GM12878 (cell line): ENCODE measurements at regions not wholly inside any gene's neighbourhood (a gene's known extent, or its start where the extent isn't known, plus 50 kb on each side); places are given as distances from the start of the nearest gene placed in this dataset.

Experiments used
- ATAC-seq: fragments of 200-7000 bp; cut with Tn5 transposase; 3 replicates; pipeline ENCODE4 v1.9.1; 2020; ENCODE audit warnings: mild to moderate bottlenecking, moderate library complexity
- BruUV-seq: library from RNA; stranded (reverse); fragments of 400-500 nt; replicated peaks from 2 replicates; lab custom pipeline; 2021; lab: Mats Ljungman, UMichigan
- CTCF ChIA-PET: fragments of 300-600 bp; sonication (Branson Sonifier 250); formaldehyde crosslinking; extraction: SDS; loops from one replicate; lab custom pipeline; 2021; ENCODE audit warnings: inconsistent platforms; lab: Yijun Ruan, JAX
- POLR2A ChIA-PET: fragments of 350-600 bp; formaldehyde crosslinking; extraction: SDS; loops from one replicate; lab custom pipeline; 2021; ENCODE audit warnings: inconsistent platforms; lab: Charles Lee
- RAD21 ChIA-PET: fragments of 300-600 bp; sonication (Branson Sonifier 250); formaldehyde crosslinking; loops from one replicate; lab custom pipeline; 2023; ENCODE audit warnings: antibody characterized with exemption; ENCODE audit not compliant: unreplicated experiment; lab: Charles Lee
- SMC1A ChIA-PET: fragments of 300-600 bp; sonication (Branson Sonifier 250); formaldehyde crosslinking; loops from one replicate; lab custom pipeline; 2023; ENCODE audit not compliant: unreplicated experiment, uncharacterized antibody; lab: Charles Lee
- DNase-seq: peaks from one replicate; pipeline ENCODE4 v3.0.0-alpha.2; 2011; ENCODE audit warnings: low read depth, low spot score
- FAIRE-seq: peaks from 3 replicates; lab custom pipeline; 2011; peaks lifted over from hg19 to GRCh38; lab: Jason Lieb, UNC
- H2AFZ ChIP-seq: 2 replicates; pipeline ENCODE4 v1.6.0; 2011; ENCODE audit warnings: low read depth, low read length, control low read depth; ENCODE audit not compliant: control insufficient read depth
- H3K27ac ChIP-seq: 2 replicates; pipeline ENCODE4 v1.5.1; 2011; ENCODE audit warnings: control low read depth; ENCODE audit not compliant: control insufficient read depth, insufficient read depth
- H3K27me3 ChIP-seq, 2 experiments: replicated peaks in 1 of 2; 2 replicates each; pipeline versions ENCODE4 v1.6.0 to v1.6.1; 2011; ENCODE audit warnings: low read length in 1 of 2; ENCODE audit not compliant: control insufficient read depth in 2 of 2, insufficient read depth in 2 of 2
- H3K36me3 ChIP-seq, 2 experiments: 2 replicates each; pipeline ENCODE4 v1.5.1; 2011; ENCODE audit warnings: low read length in 1 of 2; ENCODE audit not compliant: control insufficient read depth in 2 of 2, insufficient read depth in 2 of 2
- H3K4me1 ChIP-seq: 2 replicates; pipeline ENCODE4 v1.6.1; 2011; ENCODE audit warnings: mild to moderate bottlenecking, low read length, moderate library complexity, mixed read lengths; ENCODE audit not compliant: control insufficient read depth, insufficient read depth
- H3K4me2 ChIP-seq: 2 replicates; pipeline ENCODE4 v1.6.0; 2011; ENCODE audit warnings: control low read depth; ENCODE audit not compliant: control insufficient read depth, insufficient read depth
- H3K4me3 ChIP-seq: fragments of 200-600 bp; sonication (generic); 2 replicates; pipeline ENCODE4 v1.5.1; 2016
- H3K79me2 ChIP-seq: 2 replicates; pipeline ENCODE4 v1.6.0; 2011; ENCODE audit warnings: low read length; ENCODE audit not compliant: control insufficient read depth, insufficient read depth
- H3K9ac ChIP-seq: 2 replicates; pipeline ENCODE4 v1.8.0; 2011; ENCODE audit warnings: low read length, control low read depth, mixed read lengths; ENCODE audit not compliant: control insufficient read depth, insufficient read depth
- H3K9me3 ChIP-seq: replicated peaks from 3 replicates; pipeline ENCODE4 v1.5.1; 2011; ENCODE audit warnings: mild to moderate bottlenecking, low read length; ENCODE audit not compliant: control insufficient read depth, insufficient read depth
- H4K20me1 ChIP-seq: 2 replicates; pipeline ENCODE4 v1.6.0; 2011; ENCODE audit not compliant: control insufficient read depth, insufficient read depth
- E2F4 ChIP-seq: IDR thresholded peaks from 2 replicates; pipeline ENCODE4 v1.6.1; 2012; ENCODE audit warnings: low read depth, low read length, improper control_type of control experiment
- HDAC2 ChIP-seq: fragments of 200-600 bp; sonication (generic); IDR thresholded peaks from 2 replicates; pipeline ENCODE4 v1.6.1; 2017
- HDGF ChIP-seq: fragments of 450-650 bp; IDR thresholded peaks from 2 replicates; pipeline ENCODE4 v1.6.1; 2016; ENCODE audit warnings: antibody characterized with exemption
- IKZF2 ChIP-seq, 2 experiments: fragments of 450-650 bp; IDR thresholded peaks; 2 replicates each; pipeline ENCODE4 v1.6.1; 2017; ENCODE audit warnings: mild to moderate bottlenecking in 2 of 2, moderate library complexity in 2 of 2
- IRF4 ChIP-seq: IDR thresholded peaks from 2 replicates; pipeline ENCODE4 v1.6.1; 2011; ENCODE audit warnings: low read depth, low read length
- MEF2A ChIP-seq: IDR thresholded peaks from 2 replicates; pipeline ENCODE4 v1.6.1; 2011; ENCODE audit warnings: low read depth, mild to moderate bottlenecking, low read length, moderate library complexity; ENCODE audit not compliant: insufficient read depth
- NR2C2 ChIP-seq: IDR thresholded peaks from 2 replicates; pipeline ENCODE4 v1.6.1; 2011; ENCODE audit warnings: borderline replicate concordance, low read depth; ENCODE audit not compliant: control insufficient read depth, insufficient read length
- NRF1 ChIP-seq: conservative IDR thresholded peaks from 2 replicates; pipeline ENCODE4 v1.6.1; 2011; ENCODE audit warnings: mild to moderate bottlenecking, low read depth, low read length, improper control_type of control experiment
- SRF ChIP-seq, 2 experiments: IDR thresholded peaks; 2 replicates each; pipeline ENCODE4 v1.6.1; 2011; ENCODE audit warnings: low read depth in 2 of 2, low read length in 2 of 2, mild to moderate bottlenecking in 1 of 2, moderate library complexity in 1 of 2
- TAF1 ChIP-seq: IDR thresholded peaks from 2 replicates; pipeline ENCODE4 v1.6.1; 2011; ENCODE audit warnings: mild to moderate bottlenecking, low read depth, low read length, borderline replicate concordance
- TCF7 ChIP-seq: IDR thresholded peaks from 2 replicates; pipeline ENCODE4 v1.6.1; 2014; ENCODE audit warnings: antibody characterized with exemption, borderline replicate concordance
- YY1 ChIP-seq: IDR thresholded peaks from 2 replicates; pipeline ENCODE4 v1.6.1; 2011; ENCODE audit warnings: low read depth, mild to moderate bottlenecking, low read length
- WGBS: methylation state at CpG from one replicate; pipeline ENCODE4 v1.1.6; 2016; ENCODE audit warnings: low lambda C conversion rate; ENCODE audit not compliant: insufficient replicate concordance, insufficient coverage; ENCODE audit errors: missing lambda C conversion rate; 5-methylcytosine and 5-hydroxymethylcytosine counted together
- in situ Hi-C: fragments of 300-500 bp; cut with MboI; formaldehyde crosslinking; loops from 9 replicates; pipeline ENCODE4 v1.14.3; 2018; ENCODE audit warnings: mixed read lengths
- intact Hi-C: fragments of 100-400 bp; cut with micrococcal nuclease; formaldehyde crosslinking; loops from one replicate; pipeline ENCODE4 v1.14.2; 2022; ENCODE audit not compliant: unreplicated experiment
- TF ChIP-seq, protein P1 (sequence below): fragments of 450-650 bp; IDR thresholded peaks from 2 replicates; pipeline ENCODE4 v1.6.1; 2017; ENCODE audit warnings: low read depth, mild to moderate bottlenecking, moderate library complexity
- TF ChIP-seq, protein P2 (sequence below): IDR thresholded peaks from 2 replicates; pipeline ENCODE4 v1.6.1; 2011; ENCODE audit warnings: borderline replicate concordance, low read depth, mild to moderate bottlenecking, moderate library complexity, mixed read lengths, low read length; ENCODE audit not compliant: insufficient read depth; ENCODE audit errors: extremely low read length
- TF ChIP-seq, protein P3 (sequence below): fragments of 450-650 bp; conservative IDR thresholded peaks from 2 replicates; pipeline ENCODE4 v1.6.1; 2017; ENCODE audit warnings: mild to moderate bottlenecking, moderate library complexity

DNA sequence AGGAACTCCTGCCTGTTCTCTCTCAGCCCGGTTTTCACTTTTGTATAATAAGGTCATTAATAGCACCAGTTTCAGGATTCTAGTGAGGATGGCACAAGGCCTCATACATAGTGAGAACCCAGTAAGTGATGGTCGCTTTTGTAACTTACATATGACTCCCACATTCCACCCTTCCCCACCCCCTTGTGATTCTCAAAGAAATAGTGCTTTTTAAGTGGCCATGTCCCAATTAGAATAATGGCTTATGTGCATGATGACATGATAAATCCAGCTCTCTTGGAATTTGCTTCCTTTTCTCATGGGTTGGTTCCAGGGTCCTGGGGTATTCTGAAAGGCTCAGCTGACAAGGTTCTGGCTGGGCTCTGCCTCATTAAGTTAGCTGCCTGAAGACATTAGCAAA, 189.9 kb downstream of the URB2 start:
- Histone ChIP-seq H4K20me1 (no peaks in the 10 kb centered on the region), H3K36me3 (no peaks in the 10 kb centered on the region), H3K27me3 (no peaks in the 10 kb centered on the region), H3K9me3 (no peaks in the 10 kb centered on the region), H2AFZ (no peak overlapping the region), H3K27ac (no peak overlapping the region), H3K4me3 (no peak overlapping the region), H3K4me2 (no peak overlapping the region), H3K4me1 (no peaks in the 10 kb centered on the region), H3K79me2 (no peaks in the 10 kb centered on the region), H3K9ac (no peak overlapping the region)
- ChIA-PET CTCF (interaction anchor here (0.5 kb wide), 1 partner anchor 600 kb away, joined by 3 read pairs; no protein-coding TSS in a partner anchor), RAD21 (no interaction called here), SMC1A (interaction anchor here (1.0 kb wide), 1 partner anchor 31 kb away, joined by 3 read pairs; no protein-coding TSS in a partner anchor), POLR2A (interaction anchor here (1.4 kb wide), 1 partner anchor 12 kb away, joined by 3 read pairs; no protein-coding TSS in a partner anchor)
- FAIRE-seq (no peak), ATAC-seq (no peak), DNase-seq (no peak)
- intact Hi-C loops (no loop called here), in situ Hi-C loops (no loop called here)
- TF ChIP-seq E2F4 (no peak), SRF (IDR thresholded peaks at IDR 0.05; ENCODE audit: low read depth in 2 of 2, low read length in 2 of 2) (no peak), TCF7 (no peak), MEF2A (no peak), NRF1 (no peak), HDAC2 (no peak), IRF4 (no peak), TAF1 (no peak), IKZF2 (IDR thresholded peaks at IDR 0.05) (no peak), NR2C2 (no peak), YY1 (no peak), HDGF (no peak)
- TF ChIP-seq, protein P1, sequence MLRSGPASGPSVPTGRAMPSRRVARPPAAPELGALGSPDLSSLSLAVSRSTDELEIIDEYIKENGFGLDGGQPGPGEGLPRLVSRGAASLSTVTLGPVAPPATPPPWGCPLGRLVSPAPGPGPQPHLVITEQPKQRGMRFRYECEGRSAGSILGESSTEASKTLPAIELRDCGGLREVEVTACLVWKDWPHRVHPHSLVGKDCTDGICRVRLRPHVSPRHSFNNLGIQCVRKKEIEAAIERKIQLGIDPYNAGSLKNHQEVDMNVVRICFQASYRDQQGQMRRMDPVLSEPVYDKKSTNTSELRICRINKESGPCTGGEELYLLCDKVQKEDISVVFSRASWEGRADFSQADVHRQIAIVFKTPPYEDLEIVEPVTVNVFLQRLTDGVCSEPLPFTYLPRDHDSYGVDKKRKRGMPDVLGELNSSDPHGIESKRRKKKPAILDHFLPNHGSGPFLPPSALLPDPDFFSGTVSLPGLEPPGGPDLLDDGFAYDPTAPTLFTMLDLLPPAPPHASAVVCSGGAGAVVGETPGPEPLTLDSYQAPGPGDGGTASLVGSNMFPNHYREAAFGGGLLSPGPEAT = no peak
- TF ChIP-seq, protein P2, sequence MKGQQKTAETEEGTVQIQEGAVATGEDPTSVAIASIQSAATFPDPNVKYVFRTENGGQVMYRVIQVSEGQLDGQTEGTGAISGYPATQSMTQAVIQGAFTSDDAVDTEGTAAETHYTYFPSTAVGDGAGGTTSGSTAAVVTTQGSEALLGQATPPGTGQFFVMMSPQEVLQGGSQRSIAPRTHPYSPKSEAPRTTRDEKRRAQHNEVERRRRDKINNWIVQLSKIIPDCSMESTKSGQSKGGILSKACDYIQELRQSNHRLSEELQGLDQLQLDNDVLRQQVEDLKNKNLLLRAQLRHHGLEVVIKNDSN = no peak
- TF ChIP-seq, protein P3, sequence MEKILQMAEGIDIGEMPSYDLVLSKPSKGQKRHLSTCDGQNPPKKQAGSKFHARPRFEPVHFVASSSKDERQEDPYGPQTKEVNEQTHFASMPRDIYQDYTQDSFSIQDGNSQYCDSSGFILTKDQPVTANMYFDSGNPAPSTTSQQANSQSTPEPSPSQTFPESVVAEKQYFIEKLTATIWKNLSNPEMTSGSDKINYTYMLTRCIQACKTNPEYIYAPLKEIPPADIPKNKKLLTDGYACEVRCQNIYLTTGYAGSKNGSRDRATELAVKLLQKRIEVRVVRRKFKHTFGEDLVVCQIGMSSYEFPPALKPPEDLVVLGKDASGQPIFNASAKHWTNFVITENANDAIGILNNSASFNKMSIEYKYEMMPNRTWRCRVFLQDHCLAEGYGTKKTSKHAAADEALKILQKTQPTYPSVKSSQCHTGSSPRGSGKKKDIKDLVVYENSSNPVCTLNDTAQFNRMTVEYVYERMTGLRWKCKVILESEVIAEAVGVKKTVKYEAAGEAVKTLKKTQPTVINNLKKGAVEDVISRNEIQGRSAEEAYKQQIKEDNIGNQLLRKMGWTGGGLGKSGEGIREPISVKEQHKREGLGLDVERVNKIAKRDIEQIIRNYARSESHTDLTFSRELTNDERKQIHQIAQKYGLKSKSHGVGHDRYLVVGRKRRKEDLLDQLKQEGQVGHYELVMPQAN = no peak
- BruUV-seq = no TSS peak
- WGBS = 23% methylated on average over 2 of the region's 2 CpGs
